CD14-positive monocyte (primary cell): ENCODE measurements at regions not wholly inside any gene's neighbourhood (a gene's known extent, or its start where the extent isn't known, plus 50 kb on each side); places are given as distances from the start of the nearest gene placed in this dataset.
A peak's percentile ranks its signal among the peaks of the same experiment; 100 is the strongest.

Experiments
- DNase-seq, 3 donors: peaks; one replicate each; pipeline ENCODE4 v3.0.0-alpha.2; 2011 to 2022
- H2AFZ ChIP-seq: 2 replicates; pipeline ENCODE4 v1.6.0; 2012; ENCODE audit warnings: mild to moderate bottlenecking, low read depth, low read length, inconsistent platforms; ENCODE audit not compliant: insufficient read depth, poor library complexity, severe bottlenecking
- H3K27ac ChIP-seq, 2 donors: 1 replicate in 1 of 2; 2 replicates in 1 of 2; pipeline ENCODE4 v1.5.1; 2012 to 2013; ENCODE audit warnings: low read length in 2 of 2, control low read depth in 1 of 2, inconsistent platforms in 1 of 2, low read depth in 1 of 2, mild to moderate bottlenecking in 1 of 2
- H3K27me3 ChIP-seq, 2 donors: one replicate each; pipeline versions ENCODE4 v1.6.0 to v1.6.1; 2011 to 2013; ENCODE audit warnings: low read length in 2 of 2; ENCODE audit not compliant: control insufficient read depth in 2 of 2, insufficient read depth in 2 of 2
- H3K36me3 ChIP-seq, 2 donors: replicated peaks in 1 of 2; 1 replicate in 1 of 2; 2 replicates in 1 of 2; pipeline versions ENCODE4 v1.5.1 to v1.6.1; 2012 to 2013; ENCODE audit warnings: low read length in 2 of 2, control low read depth in 1 of 2, inconsistent platforms in 1 of 2, mild to moderate bottlenecking in 1 of 2; ENCODE audit not compliant: insufficient read depth in 2 of 2, control insufficient read depth in 1 of 2
- H3K4me1 ChIP-seq, 2 donors: 1 replicate in 1 of 2; 2 replicates in 1 of 2; pipeline versions ENCODE4 v1.5.1 to v1.6.1; 2012 to 2013; ENCODE audit warnings: low read length in 2 of 2, control low read depth in 1 of 2, inconsistent platforms in 1 of 2, mild to moderate bottlenecking in 1 of 2, moderate library complexity in 1 of 2; ENCODE audit not compliant: insufficient read depth in 2 of 2, control insufficient read depth in 1 of 2
- H3K4me2 ChIP-seq: replicated peaks from 2 replicates; pipeline ENCODE3; 2012; ENCODE audit warnings: low read length, moderate library complexity, mild to moderate bottlenecking; ENCODE audit not compliant: poor library complexity, severe bottlenecking; ENCODE audit errors: extremely low read depth
- H3K4me3 ChIP-seq, 3 experiments: fragments of 200-600 bp in 1 of 3; sonication (generic) in 1 of 3; replicated peaks in 1 of 3; 1 replicate in 2 of 3; 2 replicates in 1 of 3; pipeline ENCODE4 v1.5.1; 2011 to 2013; ENCODE audit warnings: low read length in 3 of 3, mild to moderate bottlenecking in 3 of 3, control low read depth in 2 of 3, low read depth in 2 of 3, inconsistent platforms in 1 of 3, moderate library complexity in 1 of 3
- H3K79me2 ChIP-seq: 2 replicates; pipeline ENCODE4 v1.6.0; 2012; ENCODE audit warnings: mild to moderate bottlenecking, control low read depth, inconsistent platforms, low read length, moderate library complexity; ENCODE audit not compliant: insufficient read depth
- H3K9ac ChIP-seq: 2 replicates; pipeline ENCODE4 v1.6.0; 2017; ENCODE audit warnings: low read length, mild to moderate bottlenecking; ENCODE audit not compliant: insufficient read depth, poor library complexity, severe bottlenecking
- H3K9me3 ChIP-seq, 2 donors: replicated peaks in 1 of 2; 1 replicate in 1 of 2; 2 replicates in 1 of 2; pipeline versions ENCODE4 v1.5.1 to v1.6.1; 2012 to 2013; ENCODE audit warnings: low read length in 2 of 2, control low read depth in 1 of 2; ENCODE audit not compliant: control insufficient read depth in 1 of 2, insufficient read depth in 1 of 2
- H4K20me1 ChIP-seq: 2 replicates; pipeline ENCODE4 v1.6.0; 2012; ENCODE audit warnings: mild to moderate bottlenecking, low read length, control low read depth, moderate library complexity; ENCODE audit not compliant: insufficient read depth
- H3K27ac Mint-ChIP-seq, 7 donors: one replicate each; pipeline ENCODE4 v1.8.0; 2020; ENCODE audit warnings: mild to moderate bottlenecking in 7 of 7, mixed read lengths in 7 of 7, moderate library complexity in 6 of 7, inconsistent platforms in 2 of 7
- H3K27me3 Mint-ChIP-seq, 3 donors: one replicate each; pipeline ENCODE4 v1.8.0; 2021 to 2022; ENCODE audit warnings: low read depth in 3 of 3, mild to moderate bottlenecking in 3 of 3, mixed read lengths in 3 of 3, moderate library complexity in 3 of 3, inconsistent platforms in 1 of 3
- H3K36me3 Mint-ChIP-seq, 2 donors: one replicate each; pipeline ENCODE4 v1.8.0; 2020; ENCODE audit warnings: mixed read lengths in 2 of 2, inconsistent platforms in 1 of 2, mild to moderate bottlenecking in 1 of 2
- H3K4me1 Mint-ChIP-seq: one replicate; pipeline ENCODE4 v1.8.0; 2020; ENCODE audit warnings: mild to moderate bottlenecking, mixed read lengths
- H3K4me3 Mint-ChIP-seq, 2 donors: one replicate each; pipeline ENCODE4 v1.8.0; 2020; ENCODE audit warnings: mild to moderate bottlenecking in 2 of 2, mixed read lengths in 2 of 2, moderate library complexity in 1 of 2
- H3K9me3 Mint-ChIP-seq, 7 donors: one replicate each; pipeline ENCODE4 v1.8.0; 2020 to 2022; ENCODE audit warnings: mixed read lengths in 7 of 7, mild to moderate bottlenecking in 6 of 7, moderate library complexity in 6 of 7, inconsistent platforms in 2 of 7
- CTCF ChIP-seq: fragments of 200-600 bp; IDR thresholded peaks from one replicate; pipeline ENCODE4 v1.8.0; 2022; ENCODE audit warnings: antibody characterized with exemption, mild to moderate bottlenecking
- WGBS: methylation state at CpG from one replicate; pipeline ENCODE4 v1.1.5; 2013; ENCODE audit warnings: missing lambda C conversion rate; ENCODE audit not compliant: insufficient coverage; 5-methylcytosine and 5-hydroxymethylcytosine counted together
- intact Hi-C, 2 donors: fragments of 100-400 bp; cut with micrococcal nuclease; formaldehyde crosslinking; loops; one replicate each; pipeline versions ENCODE4 v1.15.0 to v1.15.1; 2023

- Mint-ChIP-seq H3K9me3 (peaks cover 4 to 16% (median 8%) of the 10 kb centered on the region in 7 donors), H3K4me1 (no peaks in the 10 kb centered on the region), H3K27me3 (peaks cover 0 to 5% (median 0%) of the 10 kb centered on the region in 3 donors), H3K4me3 (no peak overlapping the region), H3K36me3 (no peaks in the 10 kb centered on the region), H3K27ac (peak overlapping the region in 2 of 7 donors; percentile 14 to 45)
- H4K20me1 ChIP-seq = no peaks in the 10 kb centered on the region
- TF ChIP-seq CTCF = no peak
- no peak overlapping the region for H2AFZ ChIP-seq
- intact Hi-C loops = no loop called here
- no peak overlapping the region for H3K4me3 ChIP-seq
- H3K4me1 ChIP-seq = no peaks in the 10 kb centered on the region
- H3K27me3 ChIP-seq = no peaks in the 10 kb centered on the region
- no peaks in the 10 kb centered on the region for H3K79me2 ChIP-seq
- no peak overlapping the region for H3K9ac ChIP-seq
- H3K36me3 ChIP-seq = no peaks in the 10 kb centered on the region
- H3K27ac ChIP-seq = no peak overlapping the region
- no peak overlapping the region for H3K4me2 ChIP-seq
- H3K9me3 ChIP-seq = peaks cover 11 to 14% of the 10 kb centered on the region in 2 donors
- DNase-seq = no peak
These were observed 150.9 kb downstream of the TBX5 start for GRCh38 chr12:114254998-114255397.

GRCh38 chr12:114253976-114254778, 151.8 kb downstream of the TBX5 start:
- Mint-ChIP-seq H3K36me3 (no peaks in the 10 kb centered on the region), H3K9me3 (peaks cover 4 to 16% (median 8%) of the 10 kb centered on the region in 7 donors), H3K27ac (no peak overlapping the region), H3K4me3 (no peak overlapping the region), H3K4me1 (no peaks in the 10 kb centered on the region), H3K27me3 (peaks cover 0 to 5% (median 0%) of the 10 kb centered on the region in 3 donors)
- H3K79me2 ChIP-seq = no peaks in the 10 kb centered on the region
- no peak overlapping the region for H2AFZ ChIP-seq
- no peak overlapping the region for H3K9ac ChIP-seq
- TF ChIP-seq CTCF = no peak
- no peaks in the 10 kb centered on the region for H3K27me3 ChIP-seq
- no peak for DNase-seq
- no peak overlapping the region for H3K27ac ChIP-seq
- 81% methylated on average over 3 of the region's 4 CpGs for WGBS
- no peak overlapping the region for H3K4me3 ChIP-seq
- intact Hi-C loops = no loop called here
- H3K4me1 ChIP-seq = no peaks in the 10 kb centered on the region
- no peak overlapping the region for H3K4me2 ChIP-seq
- no peaks in the 10 kb centered on the region for H3K36me3 ChIP-seq
- H4K20me1 ChIP-seq = no peaks in the 10 kb centered on the region
- peaks cover 11 to 14% of the 10 kb centered on the region in 2 donors for H3K9me3 ChIP-seq
